Brain microvascular endothelial cell (primary cell): ENCODE measurements at regions not wholly inside any gene's neighbourhood (a gene's known extent, or its start where the extent isn't known, plus 50 kb on each side); places are given as distances from the start of the nearest gene placed in this dataset.

Experiments used
- DNase-seq: peaks from one replicate; pipeline ENCODE4 v3.0.0-alpha.2; 2020
- H3K27ac ChIP-seq: fragments of 250-450 bp; sonication (Bioruptor Pico); 2 replicates; pipeline ENCODE4 v1.5.1; 2020; ENCODE audit warnings: mild to moderate bottlenecking, moderate library complexity
- H3K27me3 ChIP-seq: fragments of 250-450 bp; sonication (Bioruptor Pico); replicated peaks from 2 replicates; pipeline ENCODE4 v1.5.1; 2020; ENCODE audit warnings: mild to moderate bottlenecking
- H3K36me3 ChIP-seq: fragments of 250-450 bp; sonication (Bioruptor Pico); replicated peaks from 2 replicates; pipeline ENCODE4 v1.5.1; 2020; ENCODE audit warnings: mild to moderate bottlenecking
- H3K4me3 ChIP-seq: 2 replicates; pipeline ENCODE4 v1.5.1; 2011; ENCODE audit warnings: low read depth, mild to moderate bottlenecking, control low read depth, low read length, moderate library complexity
- in situ Hi-C: cut with HindIII; loops from 2 replicates; pipeline ENCODE4 v1.10.0; 2017; ENCODE audit warnings: low sequenced_read_pairs, low pct_ligation_motif_present
- TF ChIP-seq, protein P1 (sequence below): IDR thresholded peaks from 2 replicates; pipeline ENCODE4 v1.5.1; 2011; ENCODE audit warnings: low read depth, mild to moderate bottlenecking, moderate library complexity, low read length, control low read depth, inconsistent platforms; ENCODE audit errors: missing control alignments

DNA sequence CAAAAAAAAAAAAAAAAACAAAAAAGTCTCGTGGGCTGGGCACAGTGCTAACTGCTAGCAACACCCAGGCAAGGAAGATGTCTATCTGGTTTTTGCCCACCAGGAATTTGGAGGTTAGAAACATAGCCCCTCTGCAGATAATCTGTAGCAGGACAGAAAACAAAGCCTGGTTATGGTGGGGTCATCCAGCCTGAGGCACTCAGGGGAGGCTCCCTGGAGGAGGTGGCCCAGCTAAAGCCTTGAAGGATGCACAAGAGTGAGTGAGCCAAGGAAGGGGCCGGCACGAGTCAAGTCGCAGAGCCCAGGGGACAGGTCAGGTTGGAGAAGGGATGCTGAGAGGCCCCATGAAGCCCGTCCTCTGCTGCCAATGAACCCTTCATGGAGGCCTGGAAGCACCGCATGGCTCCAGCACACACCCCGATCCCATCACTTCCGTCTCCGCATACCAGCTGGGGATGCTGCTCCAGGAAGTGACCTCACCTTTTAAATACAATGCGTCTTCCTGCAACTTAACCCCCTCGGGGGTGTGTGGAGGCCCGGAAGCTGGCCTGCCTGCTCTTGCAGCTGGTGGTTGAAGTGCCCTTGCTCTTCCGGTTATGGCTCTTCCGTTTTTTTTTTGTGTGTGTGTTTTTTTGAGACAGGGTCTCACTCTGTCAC, 86.5 kb downstream of the ENGASE start:
- Histone ChIP-seq H3K4me3 (no peak overlapping the region), H3K27me3 (peaks cover 1% of the 10 kb centered on the region), H3K36me3 (no peaks in the 10 kb centered on the region), H3K27ac (no peak overlapping the region)
- no peak for DNase-seq
- in situ Hi-C loops: no loop called here
- TF ChIP-seq, protein P1, sequence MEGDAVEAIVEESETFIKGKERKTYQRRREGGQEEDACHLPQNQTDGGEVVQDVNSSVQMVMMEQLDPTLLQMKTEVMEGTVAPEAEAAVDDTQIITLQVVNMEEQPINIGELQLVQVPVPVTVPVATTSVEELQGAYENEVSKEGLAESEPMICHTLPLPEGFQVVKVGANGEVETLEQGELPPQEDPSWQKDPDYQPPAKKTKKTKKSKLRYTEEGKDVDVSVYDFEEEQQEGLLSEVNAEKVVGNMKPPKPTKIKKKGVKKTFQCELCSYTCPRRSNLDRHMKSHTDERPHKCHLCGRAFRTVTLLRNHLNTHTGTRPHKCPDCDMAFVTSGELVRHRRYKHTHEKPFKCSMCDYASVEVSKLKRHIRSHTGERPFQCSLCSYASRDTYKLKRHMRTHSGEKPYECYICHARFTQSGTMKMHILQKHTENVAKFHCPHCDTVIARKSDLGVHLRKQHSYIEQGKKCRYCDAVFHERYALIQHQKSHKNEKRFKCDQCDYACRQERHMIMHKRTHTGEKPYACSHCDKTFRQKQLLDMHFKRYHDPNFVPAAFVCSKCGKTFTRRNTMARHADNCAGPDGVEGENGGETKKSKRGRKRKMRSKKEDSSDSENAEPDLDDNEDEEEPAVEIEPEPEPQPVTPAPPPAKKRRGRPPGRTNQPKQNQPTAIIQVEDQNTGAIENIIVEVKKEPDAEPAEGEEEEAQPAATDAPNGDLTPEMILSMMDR: no peak

DNA sequence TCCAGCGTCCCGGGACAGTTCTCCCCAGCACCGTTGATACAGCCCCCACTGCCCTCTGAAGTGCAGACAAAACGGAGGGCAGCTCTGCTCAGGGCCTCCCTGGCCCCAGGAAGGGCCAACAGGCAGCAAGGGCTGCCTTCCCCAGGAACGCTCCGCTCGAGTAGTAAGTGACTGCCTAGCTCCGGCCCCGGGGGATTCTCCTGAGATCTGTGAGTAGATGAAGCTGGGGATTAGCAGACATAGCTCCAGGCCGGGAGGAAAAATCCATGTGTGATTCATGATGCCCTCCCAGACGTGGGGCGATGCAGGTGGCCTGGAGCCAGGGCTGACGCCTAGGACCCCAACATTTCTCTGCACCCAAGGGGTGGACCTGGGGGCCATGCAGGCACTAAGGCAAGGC, 85.3 kb downstream of the ENGASE start:
- H3K27me3 ChIP-seq: no peaks in the 10 kb centered on the region
- no peaks in the 10 kb centered on the region for H3K36me3 ChIP-seq
- no peak overlapping the region for H3K4me3 ChIP-seq
- TF ChIP-seq, protein P1: no peak
- DNase-seq: no peak
- in situ Hi-C loops: no loop called here
- no peak overlapping the region for H3K27ac ChIP-seq

DNA sequence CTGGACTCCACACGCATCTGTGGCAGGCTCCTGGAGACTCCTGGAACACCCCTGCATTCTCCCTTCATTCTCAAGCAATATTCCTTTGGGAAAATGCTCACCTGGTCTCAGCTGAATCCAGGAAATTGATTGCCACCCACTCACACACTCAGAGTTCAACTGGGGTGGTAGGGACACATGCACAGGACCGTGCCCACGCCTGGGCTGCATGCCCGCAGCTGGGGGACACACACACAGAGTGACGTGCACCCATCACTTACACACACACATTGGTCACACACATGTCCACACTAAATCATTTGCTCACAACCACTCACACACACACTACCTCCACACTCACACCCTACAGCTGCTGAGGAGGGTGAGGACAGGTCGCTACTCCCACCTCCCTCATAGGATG, 84.8 kb downstream of the ENGASE start:
- H3K4me3 ChIP-seq: no peak overlapping the region
- H3K27ac ChIP-seq: no peak overlapping the region
- no peaks in the 10 kb centered on the region for H3K27me3 ChIP-seq
- in situ Hi-C loops: no loop called here
- H3K36me3 ChIP-seq: no peaks in the 10 kb centered on the region
- TF ChIP-seq, protein P1: no peak
- DNase-seq: no peak

DNA sequence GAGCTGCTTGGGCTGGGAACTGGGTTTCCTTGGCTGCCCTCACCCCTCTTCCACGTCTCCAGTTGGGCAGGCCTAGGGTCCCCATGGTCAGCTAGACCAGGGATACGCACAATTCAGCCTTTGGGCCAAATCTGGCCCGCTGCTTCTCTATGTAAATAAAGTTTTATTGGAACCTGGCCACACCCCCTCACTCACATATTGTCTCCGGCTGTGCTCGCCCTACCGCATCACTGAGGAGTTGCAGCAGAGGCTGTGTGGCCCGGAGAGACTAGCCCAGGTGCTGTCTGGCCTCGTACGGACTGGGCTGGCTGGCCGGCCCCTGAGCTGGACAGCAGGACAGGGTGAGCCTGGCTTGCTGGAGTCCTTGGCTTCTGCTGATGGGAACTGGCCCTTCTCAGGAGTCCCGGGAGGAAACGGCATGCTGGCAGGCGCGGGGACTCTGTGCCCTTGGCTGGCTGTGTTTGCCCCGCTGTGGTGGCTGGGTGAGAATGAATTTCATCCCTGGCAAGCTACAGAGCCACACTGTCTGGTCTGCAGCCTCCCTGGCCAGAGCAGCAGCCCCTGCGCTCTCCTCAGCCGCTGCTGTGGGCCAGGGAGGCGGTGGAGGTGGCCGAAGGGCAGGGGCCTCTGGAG, 82.0 kb downstream of the ENGASE start:
- no peak overlapping the region for H3K27ac ChIP-seq
- H3K36me3 ChIP-seq: no peaks in the 10 kb centered on the region
- H3K4me3 ChIP-seq: no peak overlapping the region
- in situ Hi-C loops: no loop called here
- no peaks in the 10 kb centered on the region for H3K27me3 ChIP-seq
- no peak for DNase-seq
- TF ChIP-seq, protein P1: no peak

DNA sequence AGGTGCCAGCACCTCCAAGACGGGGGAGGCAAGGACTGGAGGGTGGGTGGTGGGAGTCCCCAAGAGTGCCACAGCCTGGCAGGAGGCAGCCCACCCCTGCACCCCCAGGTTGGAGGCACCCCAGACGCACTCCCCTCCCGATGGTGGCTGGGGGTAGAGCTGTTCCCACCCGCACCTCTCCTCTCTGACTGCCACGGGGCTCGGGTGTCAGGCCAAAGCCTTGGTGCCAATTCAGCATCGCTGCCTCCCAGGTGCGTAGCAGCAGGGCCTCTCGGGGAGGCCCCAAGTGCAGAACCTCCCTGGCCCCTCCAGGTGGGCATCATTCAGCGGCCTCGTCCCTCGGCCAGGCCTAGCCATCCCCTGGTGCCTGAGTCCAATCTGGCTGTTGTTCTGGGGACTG, 81.1 kb downstream of the ENGASE start:
- in situ Hi-C loops: no loop called here
- TF ChIP-seq, protein P1: no peak
- no peak overlapping the region for H3K27ac ChIP-seq
- no peak for DNase-seq
- H3K4me3 ChIP-seq: no peak overlapping the region
- H3K36me3 ChIP-seq: no peaks in the 10 kb centered on the region
- no peaks in the 10 kb centered on the region for H3K27me3 ChIP-seq
